NT2/D1 (cell line): ENCODE measurements at regions not wholly inside any gene's neighbourhood (a gene's known extent, or its start where the extent isn't known, plus 50 kb on each side); places are given as distances from the start of the nearest gene placed in this dataset.

Experiments
- SUZ12 ChIP-seq: IDR thresholded peaks from 2 replicates; pipeline ENCODE4 v1.6.1; 2011; ENCODE audit not compliant: insufficient read length, insufficient read depth; ENCODE audit errors: extremely low read depth
- YY1 ChIP-seq: IDR thresholded peaks from 2 replicates; pipeline ENCODE4 v1.6.1; 2011; ENCODE audit not compliant: insufficient read length, insufficient read depth
- ZNF274 ChIP-seq: IDR thresholded peaks from 2 replicates; pipeline ENCODE4 v1.6.1; 2011; ENCODE audit warnings: mild to moderate bottlenecking, low read depth, low read length

DNA sequence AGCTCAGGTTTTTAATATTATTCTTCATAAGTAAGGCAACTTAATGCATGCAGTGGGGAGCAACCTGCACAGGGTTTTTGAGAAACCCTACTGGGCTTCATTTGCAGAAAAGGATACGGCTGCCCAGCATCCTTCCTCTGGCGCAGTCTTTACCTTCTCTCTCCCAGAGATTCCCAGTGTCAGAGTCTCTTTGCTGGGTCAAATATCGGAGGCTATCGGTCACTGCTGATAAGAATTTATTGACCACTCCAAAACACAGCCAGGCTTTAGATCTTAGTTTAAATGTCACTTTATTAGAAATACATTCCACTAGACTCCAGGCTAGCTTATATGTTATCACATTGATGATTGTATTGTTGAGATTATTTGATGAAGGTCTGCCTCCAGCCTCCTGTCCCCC is 147.2 kb upstream of the CPSF6 start:
- no peak for TF ChIP-seq YY1
- no peak for TF ChIP-seq SUZ12
- TF ChIP-seq ZNF274 = no peak
